ENCODE measurements at regions not wholly inside any gene's neighbourhood (a gene's known extent, or its start where the extent isn't known, plus 50 kb on each side); places are given as distances from the start of the nearest gene placed in this dataset.

DNA sequence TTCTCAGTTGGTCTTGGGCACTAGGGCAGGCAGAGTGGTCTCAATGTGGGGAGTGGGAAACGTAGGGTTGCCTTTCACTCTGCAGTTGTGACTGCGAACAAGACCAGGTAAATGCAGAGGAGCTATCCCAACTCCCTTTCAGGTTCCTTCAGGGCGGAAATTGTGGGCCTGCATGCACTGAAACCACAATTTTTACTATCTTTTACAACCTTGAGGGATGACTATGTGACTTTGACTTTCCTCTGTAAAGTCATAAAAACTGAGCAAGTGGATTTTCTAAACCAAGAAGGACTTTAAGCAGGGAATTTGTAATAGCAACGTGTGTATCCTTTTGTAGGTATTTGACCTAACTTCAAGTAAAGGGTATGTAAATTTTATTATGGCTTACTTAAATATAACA is 171.4 kb upstream of the CADPS start:
- Histone ChIP-seq H3K27me3 (ENCODE audit: insufficient read depth, low read depth, low read length) (no peaks in the 10 kb centered on the region), H3K36me3 (ENCODE audit: insufficient read depth, low read length) (no peaks in the 10 kb centered on the region), H3K9me3 (ENCODE audit: low read length) (no peaks in the 10 kb centered on the region), H4K20me1 (ENCODE audit: insufficient read depth) (no peaks in the 10 kb centered on the region), H3K9me2 (ENCODE audit: insufficient read depth, low read length) (no peaks in the 10 kb centered on the region), H3K9ac (ENCODE audit: low read length) (no peak overlapping the region), H3K4me2 (ENCODE audit: low read length) (no peak overlapping the region), H3K27ac (ENCODE audit: low read length) (no peak overlapping the region), H3F3A (ENCODE audit: insufficient read depth, low read length, poor library complexity, severe bottlenecking) (no peaks in the 10 kb centered on the region), H3K79me2 (replicated peaks; ENCODE audit: insufficient read depth, low read length) (no peaks in the 10 kb centered on the region), H2AFZ (ENCODE audit: low read depth, low read length) (no peak overlapping the region), H3K4me3 (ENCODE audit: low read length) (no peak overlapping the region)
- TF ChIP-seq SMC3 (conservative IDR thresholded peaks at IDR 0.05; ENCODE audit: poor library complexity): no peak

DNA sequence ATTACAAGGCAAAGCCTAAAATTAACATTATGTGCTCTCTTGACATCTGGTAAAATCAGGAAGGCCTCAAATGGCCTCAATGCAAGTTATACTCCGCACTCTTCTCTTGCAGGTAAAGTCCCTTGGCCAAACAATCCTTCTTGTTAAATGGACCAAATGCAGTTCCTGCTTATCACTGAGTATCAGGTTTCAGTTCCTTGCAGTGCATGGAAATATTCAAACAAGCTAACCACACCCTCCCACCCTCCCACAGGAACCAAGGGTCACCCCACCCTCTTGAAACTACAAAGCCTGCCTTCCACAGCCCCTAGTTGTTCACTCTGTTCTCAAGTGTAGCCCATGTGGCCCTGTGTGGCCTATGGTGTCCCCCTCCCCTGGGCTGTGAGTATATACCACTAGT is 171.9 kb upstream of the CADPS start:
- H3K36me3 ChIP-seq (ENCODE audit: insufficient read depth, low read length): no peaks in the 10 kb centered on the region
- no peaks in the 10 kb centered on the region for H3K9me3 ChIP-seq (ENCODE audit: low read length)
- no peak overlapping the region for H3K4me3 ChIP-seq (ENCODE audit: low read length)
- no peaks in the 10 kb centered on the region for H3F3A ChIP-seq (ENCODE audit: insufficient read depth, low read length, poor library complexity, severe bottlenecking)
- H3K9me2 ChIP-seq (ENCODE audit: insufficient read depth, low read length): no peaks in the 10 kb centered on the region
- no peak overlapping the region for H2AFZ ChIP-seq (ENCODE audit: low read depth, low read length)
- H3K9ac ChIP-seq (ENCODE audit: low read length): no peak overlapping the region
- no peak overlapping the region for H3K4me2 ChIP-seq (ENCODE audit: low read length)
- no peaks in the 10 kb centered on the region for H3K27me3 ChIP-seq (ENCODE audit: insufficient read depth, low read depth, low read length)
- H4K20me1 ChIP-seq (ENCODE audit: insufficient read depth): no peaks in the 10 kb centered on the region
- TF ChIP-seq, protein P1, sequence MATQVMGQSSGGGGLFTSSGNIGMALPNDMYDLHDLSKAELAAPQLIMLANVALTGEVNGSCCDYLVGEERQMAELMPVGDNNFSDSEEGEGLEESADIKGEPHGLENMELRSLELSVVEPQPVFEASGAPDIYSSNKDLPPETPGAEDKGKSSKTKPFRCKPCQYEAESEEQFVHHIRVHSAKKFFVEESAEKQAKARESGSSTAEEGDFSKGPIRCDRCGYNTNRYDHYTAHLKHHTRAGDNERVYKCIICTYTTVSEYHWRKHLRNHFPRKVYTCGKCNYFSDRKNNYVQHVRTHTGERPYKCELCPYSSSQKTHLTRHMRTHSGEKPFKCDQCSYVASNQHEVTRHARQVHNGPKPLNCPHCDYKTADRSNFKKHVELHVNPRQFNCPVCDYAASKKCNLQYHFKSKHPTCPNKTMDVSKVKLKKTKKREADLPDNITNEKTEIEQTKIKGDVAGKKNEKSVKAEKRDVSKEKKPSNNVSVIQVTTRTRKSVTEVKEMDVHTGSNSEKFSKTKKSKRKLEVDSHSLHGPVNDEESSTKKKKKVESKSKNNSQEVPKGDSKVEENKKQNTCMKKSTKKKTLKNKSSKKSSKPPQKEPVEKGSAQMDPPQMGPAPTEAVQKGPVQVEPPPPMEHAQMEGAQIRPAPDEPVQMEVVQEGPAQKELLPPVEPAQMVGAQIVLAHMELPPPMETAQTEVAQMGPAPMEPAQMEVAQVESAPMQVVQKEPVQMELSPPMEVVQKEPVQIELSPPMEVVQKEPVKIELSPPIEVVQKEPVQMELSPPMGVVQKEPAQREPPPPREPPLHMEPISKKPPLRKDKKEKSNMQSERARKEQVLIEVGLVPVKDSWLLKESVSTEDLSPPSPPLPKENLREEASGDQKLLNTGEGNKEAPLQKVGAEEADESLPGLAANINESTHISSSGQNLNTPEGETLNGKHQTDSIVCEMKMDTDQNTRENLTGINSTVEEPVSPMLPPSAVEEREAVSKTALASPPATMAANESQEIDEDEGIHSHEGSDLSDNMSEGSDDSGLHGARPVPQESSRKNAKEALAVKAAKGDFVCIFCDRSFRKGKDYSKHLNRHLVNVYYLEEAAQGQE (IDR thresholded peaks at IDR 0.05; ENCODE audit: borderline replicate concordance): no peak
- TF ChIP-seq EP300 (conservative IDR thresholded peaks at IDR 0.05; ENCODE audit: poor library complexity, severe bottlenecking): no peak
- no peak for TF ChIP-seq TAF1 (IDR thresholded peaks at IDR 0.05; ENCODE audit: low read depth)
- TF ChIP-seq EZH2 (IDR thresholded peaks at IDR 0.05; ENCODE audit: borderline replicate concordance, insufficient read depth, low read length, poor library complexity, severe bottlenecking): no peak
- TF ChIP-seq, protein P2, sequence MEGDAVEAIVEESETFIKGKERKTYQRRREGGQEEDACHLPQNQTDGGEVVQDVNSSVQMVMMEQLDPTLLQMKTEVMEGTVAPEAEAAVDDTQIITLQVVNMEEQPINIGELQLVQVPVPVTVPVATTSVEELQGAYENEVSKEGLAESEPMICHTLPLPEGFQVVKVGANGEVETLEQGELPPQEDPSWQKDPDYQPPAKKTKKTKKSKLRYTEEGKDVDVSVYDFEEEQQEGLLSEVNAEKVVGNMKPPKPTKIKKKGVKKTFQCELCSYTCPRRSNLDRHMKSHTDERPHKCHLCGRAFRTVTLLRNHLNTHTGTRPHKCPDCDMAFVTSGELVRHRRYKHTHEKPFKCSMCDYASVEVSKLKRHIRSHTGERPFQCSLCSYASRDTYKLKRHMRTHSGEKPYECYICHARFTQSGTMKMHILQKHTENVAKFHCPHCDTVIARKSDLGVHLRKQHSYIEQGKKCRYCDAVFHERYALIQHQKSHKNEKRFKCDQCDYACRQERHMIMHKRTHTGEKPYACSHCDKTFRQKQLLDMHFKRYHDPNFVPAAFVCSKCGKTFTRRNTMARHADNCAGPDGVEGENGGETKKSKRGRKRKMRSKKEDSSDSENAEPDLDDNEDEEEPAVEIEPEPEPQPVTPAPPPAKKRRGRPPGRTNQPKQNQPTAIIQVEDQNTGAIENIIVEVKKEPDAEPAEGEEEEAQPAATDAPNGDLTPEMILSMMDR (IDR thresholded peaks at IDR 0.05; ENCODE audit: poor library complexity, severe bottlenecking): no peak
- no peak for TF ChIP-seq POLR2AphosphoS5 (IDR thresholded peaks at IDR 0.05)
- no peak for TF ChIP-seq RAD21 (conservative IDR thresholded peaks at IDR 0.05)
- TF ChIP-seq MXI1 (conservative IDR thresholded peaks at IDR 0.05; ENCODE audit: poor library complexity, severe bottlenecking): no peak
- no peak for TF ChIP-seq SMC3 (conservative IDR thresholded peaks at IDR 0.05; ENCODE audit: poor library complexity)
- no peaks in the 10 kb centered on the region for H3K79me2 ChIP-seq (replicated peaks; ENCODE audit: insufficient read depth, low read length)
- H3K27ac ChIP-seq (ENCODE audit: low read length): no peak overlapping the region

Measured in neural cell (in vitro differentiated cells).